Neuronal stem cell (in vitro differentiated cells): ENCODE measurements at regions not wholly inside any gene's neighbourhood (a gene's known extent, or its start where the extent isn't known, plus 50 kb on each side); places are given as distances from the start of the nearest gene placed in this dataset.

ENCODE experiments used
- DNase-seq: peaks from one replicate; pipeline ENCODE4 v3.0.0-alpha.2; 2013; ENCODE audit warnings: low spot score
- H2AFZ ChIP-seq: one replicate; pipeline ENCODE4 v1.6.1; 2013; ENCODE audit warnings: mild to moderate bottlenecking, low read length, inconsistent platforms
- H2AK5ac ChIP-seq: 2 replicates; pipeline ENCODE4 v1.6.1; 2013; ENCODE audit warnings: low read depth, mild to moderate bottlenecking, inconsistent platforms, low read length, moderate library complexity, mixed read lengths
- H2BK120ac ChIP-seq: 2 replicates; pipeline ENCODE4 v1.6.1; 2013; ENCODE audit warnings: low read depth, mild to moderate bottlenecking, inconsistent platforms, low read length, moderate library complexity, mixed read lengths
- H2BK12ac ChIP-seq: one replicate; pipeline ENCODE4 v1.6.1; 2013; ENCODE audit warnings: low read length, inconsistent platforms
- H2BK15ac ChIP-seq: 2 replicates; pipeline ENCODE4 v1.6.1; 2013; ENCODE audit warnings: mild to moderate bottlenecking, low read length, inconsistent platforms, mixed read lengths
- H2BK5ac ChIP-seq: one replicate; pipeline ENCODE4 v1.6.1; 2013; ENCODE audit warnings: inconsistent platforms, mild to moderate bottlenecking, low read length, moderate library complexity
- H3K14ac ChIP-seq: one replicate; pipeline ENCODE4 v1.6.1; 2013; ENCODE audit warnings: low read length, inconsistent platforms
- H3K18ac ChIP-seq: 2 replicates; pipeline ENCODE4 v1.6.1; 2013; ENCODE audit warnings: low read length, inconsistent platforms
- H3K23ac ChIP-seq: 2 replicates; pipeline ENCODE4 v1.6.1; 2013; ENCODE audit warnings: low read depth, mild to moderate bottlenecking, mixed read lengths, low read length, inconsistent platforms; ENCODE audit not compliant: poor library complexity
- H3K27ac ChIP-seq: replicated peaks from 3 replicates; pipeline ENCODE4 v1.5.1; 2013; ENCODE audit warnings: low read length, inconsistent platforms
- H3K27me3 ChIP-seq, 3 experiments: 2 replicates each; pipeline ENCODE4 v1.6.1; 2013; ENCODE audit warnings: low read length in 3 of 3, mild to moderate bottlenecking in 2 of 3, inconsistent platforms in 1 of 3, low read depth in 1 of 3, mixed read lengths in 1 of 3, moderate library complexity in 1 of 3; ENCODE audit not compliant: control insufficient read depth in 3 of 3, insufficient read depth in 3 of 3
- H3K36me3 ChIP-seq, 2 donors: replicated peaks in 1 of 2; 2 replicates each; pipeline ENCODE4 v1.6.1; 2013; ENCODE audit warnings: low read length in 2 of 2; ENCODE audit not compliant: control insufficient read depth in 2 of 2, insufficient read depth in 2 of 2
- H3K4ac ChIP-seq: 2 replicates; pipeline ENCODE4 v1.6.1; 2013; ENCODE audit warnings: inconsistent platforms, mild to moderate bottlenecking, low read length, moderate library complexity
- H3K4me1 ChIP-seq, 2 donors: 1 replicate in 1 of 2; 2 replicates in 1 of 2; pipeline ENCODE4 v1.6.1; 2013; ENCODE audit warnings: low read length in 2 of 2, low read depth in 1 of 2; ENCODE audit not compliant: control insufficient read depth in 2 of 2, insufficient read depth in 1 of 2
- H3K4me2 ChIP-seq: one replicate; pipeline ENCODE4 v1.6.1; 2013; ENCODE audit warnings: mild to moderate bottlenecking, low read length, inconsistent platforms; ENCODE audit not compliant: insufficient read depth, poor library complexity, severe bottlenecking
- H3K4me3 ChIP-seq, 2 donors: 2 replicates each; pipeline ENCODE4 v1.5.1; 2013; ENCODE audit warnings: low read length in 2 of 2, mild to moderate bottlenecking in 2 of 2, inconsistent platforms in 1 of 2, moderate library complexity in 1 of 2
- H3K79me1 ChIP-seq: one replicate; pipeline ENCODE4 v1.6.1; 2013; ENCODE audit warnings: low read depth, mild to moderate bottlenecking, inconsistent platforms, low read length, moderate library complexity
- H3K9ac ChIP-seq: one replicate; pipeline ENCODE4 v1.6.1; 2013; ENCODE audit warnings: mild to moderate bottlenecking, low read depth, low read length, inconsistent platforms; ENCODE audit not compliant: poor library complexity
- H3K9me3 ChIP-seq, 2 donors: replicated peaks in 1 of 2; 2 replicates each; pipeline versions ENCODE3 to v1.6.1; 2013; ENCODE audit warnings: low read length in 2 of 2, mild to moderate bottlenecking in 2 of 2, inconsistent platforms in 1 of 2, low read depth in 1 of 2, mixed read lengths in 1 of 2, moderate library complexity in 1 of 2; ENCODE audit not compliant: control insufficient read depth in 2 of 2, insufficient read depth in 1 of 2
- H4K8ac ChIP-seq: one replicate; pipeline ENCODE4 v1.6.1; 2013; ENCODE audit warnings: low read depth, mild to moderate bottlenecking, inconsistent platforms, low read length, moderate library complexity
- H4K91ac ChIP-seq: one replicate; pipeline ENCODE4 v1.6.1; 2013; ENCODE audit warnings: low read length, low read depth, mild to moderate bottlenecking, inconsistent platforms; ENCODE audit not compliant: poor library complexity
- WGBS, 2 donors: extraction: QIAGEN DNeasy Blood & Tissue Kit; methylation state at CpG; one replicate each; pipeline ENCODE4 v1.1.7; 2013; ENCODE audit warnings: missing lambda C conversion rate in 2 of 2, mixed read lengths in 1 of 2; ENCODE audit not compliant: insufficient read length in 2 of 2, insufficient replicate concordance in 1 of 2; ENCODE audit errors: extremely low coverage in 2 of 2; 5-methylcytosine and 5-hydroxymethylcytosine counted together

GRCh38 chr6:21828704-21829103 is 235.2 kb downstream of the SOX4 start:
- DNase-seq, result no peak
- H3K27ac ChIP-seq, result peak overlapping the region; percentile 23
- peaks cover 21 to 27% of the 10 kb centered on the region in 2 donors for H3K4me1 ChIP-seq
- no peaks in the 10 kb centered on the region for H3K27me3 ChIP-seq
- no CpG with 5 or more reads among the region's 4 CpGs for WGBS, 2 donors
- H3K14ac ChIP-seq, result no peak overlapping the region
- H3K36me3 ChIP-seq, result peaks cover 0 to 6% of the 10 kb centered on the region in 2 donors
- no peak overlapping the region for H3K18ac ChIP-seq
- no peak overlapping the region for H2AFZ ChIP-seq
- H3K4ac ChIP-seq, result no peak overlapping the region
- H2BK15ac ChIP-seq, result no peak overlapping the region
- H3K23ac ChIP-seq, result no peak overlapping the region
- peaks cover 0 to 2% of the 10 kb centered on the region in 2 donors for H3K9me3 ChIP-seq
- H3K9ac ChIP-seq, result no peak overlapping the region
- H2BK12ac ChIP-seq, result no peak overlapping the region
- H2BK120ac ChIP-seq, result no peak overlapping the region
- no peak overlapping the region for H3K4me2 ChIP-seq
- no peak overlapping the region for H4K8ac ChIP-seq
- H4K91ac ChIP-seq, result no peak overlapping the region
- no peaks in the 10 kb centered on the region for H3K79me1 ChIP-seq
- no peak overlapping the region for H2AK5ac ChIP-seq
- H2BK5ac ChIP-seq, result no peak overlapping the region
- H3K4me3 ChIP-seq, result no peak overlapping the region

GRCh38 chr6:21829126-21829525 is 235.6 kb downstream of the SOX4 start:
- Histone ChIP-seq H2BK5ac (no peak overlapping the region), H2AK5ac (no peak overlapping the region), H3K23ac (no peak overlapping the region), H2BK15ac (no peak overlapping the region), H3K27ac (no peak overlapping the region), H4K8ac (no peak overlapping the region), H3K27me3 (no peaks in the 10 kb centered on the region), H2AFZ (no peak overlapping the region), H3K9me3 (peaks cover 0 to 2% of the 10 kb centered on the region in 2 donors), H2BK12ac (no peak overlapping the region), H3K9ac (no peak overlapping the region), H2BK120ac (no peak overlapping the region), H3K4ac (no peak overlapping the region), H3K4me3 (no peak overlapping the region), H3K36me3 (peaks cover 0 to 6% of the 10 kb centered on the region in 2 donors), H3K4me1 (peaks cover 19 to 27% of the 10 kb centered on the region in 2 donors), H4K91ac (no peak overlapping the region), H3K14ac (no peak overlapping the region), H3K79me1 (no peaks in the 10 kb centered on the region), H3K4me2 (no peak overlapping the region), H3K18ac (no peak overlapping the region)
- no CpG with 5 or more reads among the region's 3 CpGs for WGBS, 2 donors
- no peak for DNase-seq

GRCh38 chr6:21831521-21832291 is 238.2 kb downstream of the SOX4 start:
- Histone ChIP-seq H3K9me3 (peaks cover 0 to 2% of the 10 kb centered on the region in 2 donors), H4K8ac (no peak overlapping the region), H2BK12ac (no peak overlapping the region), H3K9ac (no peak overlapping the region), H2AFZ (no peak overlapping the region), H2BK5ac (no peak overlapping the region), H3K4ac (no peak overlapping the region), H2BK15ac (no peak overlapping the region), H3K79me1 (no peaks in the 10 kb centered on the region), H2BK120ac (no peak overlapping the region), H3K27ac (peak overlapping the region; percentile 38), H2AK5ac (no peak overlapping the region), H3K27me3 (no peaks in the 10 kb centered on the region), H4K91ac (no peak overlapping the region), H3K23ac (no peak overlapping the region), H3K36me3 (peaks cover 0 to 6% of the 10 kb centered on the region in 2 donors), H3K4me2 (no peak overlapping the region), H3K4me1 (peaks cover 15 to 29% of the 10 kb centered on the region in 2 donors), H3K18ac (peak overlapping the region; percentile 76), H3K4me3 (no peak overlapping the region), H3K14ac (no peak overlapping the region)
- WGBS, 2 donors, result no CpG with 5 or more reads among the region's 8 CpGs
- no peak for DNase-seq

- Histone ChIP-seq H3K4me2 (no peak overlapping the region), H3K36me3 (peaks cover 0 to 19% of the 10 kb centered on the region in 2 donors), H2BK120ac (no peak overlapping the region), H3K9ac (no peak overlapping the region), H3K23ac (no peak overlapping the region), H2BK12ac (no peak overlapping the region), H2BK15ac (no peak overlapping the region), H3K9me3 (peaks cover 1 to 11% of the 10 kb centered on the region in 2 donors), H3K79me1 (no peaks in the 10 kb centered on the region), H3K4me1 (peaks cover 6 to 11% of the 10 kb centered on the region in 2 donors), H3K4ac (no peak overlapping the region), H2BK5ac (no peak overlapping the region), H3K4me3 (no peak overlapping the region), H2AFZ (no peak overlapping the region), H3K27ac (no peak overlapping the region), H2AK5ac (no peak overlapping the region), H3K18ac (no peak overlapping the region), H3K27me3 (no peaks in the 10 kb centered on the region), H4K91ac (no peak overlapping the region), H3K14ac (no peak overlapping the region), H4K8ac (no peak overlapping the region)
- whole genome bisulfite sequencing, 2 donors, result no CpG with 5 or more reads among the region's 7 CpGs
- no peak for DNase-seq
Measured at GRCh38 chr6:21836277-21836676, 242.7 kb downstream of the SOX4 start.
